ENCODE measurements at regions not wholly inside any gene's neighbourhood (a gene's known extent, or its start where the extent isn't known, plus 50 kb on each side); places are given as distances from the start of the nearest gene placed in this dataset.

DNA sequence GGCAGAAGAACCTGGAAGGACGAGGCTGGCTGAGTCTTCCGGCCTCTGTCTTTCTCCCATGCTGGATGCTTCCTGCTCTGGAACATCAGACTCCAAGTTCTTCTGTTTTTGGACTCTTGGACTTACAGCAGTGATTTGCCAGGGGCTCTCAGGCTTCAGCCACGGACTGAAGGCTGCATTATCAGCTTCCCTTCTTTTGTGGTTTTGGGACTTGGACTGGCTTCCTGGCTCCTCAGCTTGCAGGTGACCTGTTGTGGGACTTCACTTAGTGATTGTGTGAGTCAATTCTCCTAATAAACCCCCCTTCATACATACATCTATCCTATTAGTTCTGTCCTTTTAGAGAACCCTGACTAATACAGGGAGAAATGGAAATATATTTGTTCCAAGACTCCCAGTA, 265.8 kb downstream of the PCDH18 start:
- DNase-seq (ENCODE audit: low read depth in 1 of 2, low spot score in 1 of 2) (no peak), ATAC-seq (no peak), FAIRE-seq (no peak)
- no peak overlapping the region for H3K4me2 ChIP-seq
- ChIA-PET CTCF (no interaction called here), POLR2A (no interaction called here)
- TF ChIP-seq, protein P1, sequence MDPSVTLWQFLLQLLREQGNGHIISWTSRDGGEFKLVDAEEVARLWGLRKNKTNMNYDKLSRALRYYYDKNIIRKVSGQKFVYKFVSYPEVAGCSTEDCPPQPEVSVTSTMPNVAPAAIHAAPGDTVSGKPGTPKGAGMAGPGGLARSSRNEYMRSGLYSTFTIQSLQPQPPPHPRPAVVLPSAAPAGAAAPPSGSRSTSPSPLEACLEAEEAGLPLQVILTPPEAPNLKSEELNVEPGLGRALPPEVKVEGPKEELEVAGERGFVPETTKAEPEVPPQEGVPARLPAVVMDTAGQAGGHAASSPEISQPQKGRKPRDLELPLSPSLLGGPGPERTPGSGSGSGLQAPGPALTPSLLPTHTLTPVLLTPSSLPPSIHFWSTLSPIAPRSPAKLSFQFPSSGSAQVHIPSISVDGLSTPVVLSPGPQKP (IDR thresholded peaks at IDR 0.05; ENCODE audit: low read depth, low read length), result no peak
- TF ChIP-seq MYC (IDR thresholded peaks at IDR 0.05; ENCODE audit: borderline replicate concordance, low read length) (no peak), EP300 (IDR thresholded peaks at IDR 0.05) (no peak), HDAC2 (IDR thresholded peaks at IDR 0.05) (no peak), SMC3 (IDR thresholded peaks at IDR 0.05) (no peak), JUN (IDR thresholded peaks at IDR 0.05) (no peak)
- TF ChIP-seq, protein P2, sequence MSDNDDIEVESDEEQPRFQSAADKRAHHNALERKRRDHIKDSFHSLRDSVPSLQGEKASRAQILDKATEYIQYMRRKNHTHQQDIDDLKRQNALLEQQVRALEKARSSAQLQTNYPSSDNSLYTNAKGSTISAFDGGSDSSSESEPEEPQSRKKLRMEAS (IDR thresholded peaks at IDR 0.05), result no peak
- 55% methylated on average over 3 of the region's 3 CpGs for WGBS (ENCODE audit: missing lambda C conversion rate)
- no peak overlapping the region for H3K27ac ChIP-seq
- no peak overlapping the region for H3K4me3 ChIP-seq
- H3K9me3 ChIP-seq, result no peaks in the 10 kb centered on the region
- H3K4me1 ChIP-seq, result no peaks in the 10 kb centered on the region

DNA sequence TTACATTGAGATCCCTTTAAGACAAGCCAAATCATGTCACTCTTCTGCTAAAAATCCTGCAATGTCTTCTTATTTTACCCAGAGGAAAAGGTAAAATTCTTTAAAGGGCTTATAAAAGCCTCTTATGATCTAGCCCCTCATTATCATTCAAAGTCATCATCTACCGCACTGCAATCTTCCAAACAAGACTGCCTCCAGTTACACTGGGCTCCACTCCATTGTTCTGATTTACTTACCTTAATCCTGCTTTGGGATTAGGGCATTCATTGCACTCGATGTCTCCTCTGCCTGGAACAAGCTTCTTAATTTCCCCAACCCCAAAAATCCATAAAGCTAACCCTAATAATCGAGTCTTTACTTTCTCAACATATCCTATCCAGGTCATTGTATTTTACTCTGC, 269.1 kb downstream of the PCDH18 start:
- WGBS (ENCODE audit: missing lambda C conversion rate), result 24% methylated on average over 3 of the region's 3 CpGs
- ATAC-seq (no peak), DNase-seq (ENCODE audit: low read depth in 1 of 2, low spot score in 1 of 2) (no peak), FAIRE-seq (no peak)
- Histone ChIP-seq H3K4me3 (no peak overlapping the region), H3K9me3 (no peaks in the 10 kb centered on the region), H3K4me2 (no peak overlapping the region), H3K4me1 (no peaks in the 10 kb centered on the region), H3K27ac (no peak overlapping the region)
- ChIA-PET CTCF (no interaction called here), POLR2A (no interaction called here)
- TF ChIP-seq ZC3H11A (IDR thresholded peaks at IDR 0.05) (no peak), RNF2 (IDR thresholded peaks at IDR 0.05; ENCODE audit: borderline replicate concordance, low read depth) (no peak)
- TF ChIP-seq, protein P3, sequence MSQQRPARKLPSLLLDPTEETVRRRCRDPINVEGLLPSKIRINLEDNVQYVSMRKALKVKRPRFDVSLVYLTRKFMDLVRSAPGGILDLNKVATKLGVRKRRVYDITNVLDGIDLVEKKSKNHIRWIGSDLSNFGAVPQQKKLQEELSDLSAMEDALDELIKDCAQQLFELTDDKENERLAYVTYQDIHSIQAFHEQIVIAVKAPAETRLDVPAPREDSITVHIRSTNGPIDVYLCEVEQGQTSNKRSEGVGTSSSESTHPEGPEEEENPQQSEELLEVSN (IDR thresholded peaks at IDR 0.05; ENCODE audit: borderline replicate concordance, low read depth), result no peak

DNA sequence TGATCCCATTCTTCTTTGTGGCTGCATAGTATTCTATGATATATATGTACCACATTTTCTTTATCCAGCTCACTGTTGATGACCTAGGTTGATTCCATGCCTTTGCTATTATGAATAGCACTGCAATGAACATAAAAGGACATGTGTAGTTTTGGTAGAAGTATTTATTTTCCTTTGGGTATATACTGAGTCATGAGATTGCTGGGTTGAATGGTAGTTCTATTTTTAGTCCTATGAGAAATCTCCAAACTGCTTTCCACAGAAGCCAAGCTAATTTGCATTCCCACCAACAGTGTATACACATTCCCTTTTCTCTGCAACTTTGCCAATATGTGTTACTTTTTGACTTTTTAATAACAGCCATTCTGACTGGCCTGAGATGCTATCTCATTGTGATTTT, 278.3 kb downstream of the PCDH18 start:
- H3K9me3 ChIP-seq, result no peaks in the 10 kb centered on the region
- TF ChIP-seq, protein P2 (IDR thresholded peaks at IDR 0.05), result no peak
- no peak for TF ChIP-seq CEBPB (IDR thresholded peaks at IDR 0.05)
- no peak for TF ChIP-seq FOXS1 (CRISPR knock-in tag; IDR thresholded peaks at IDR 0.05)
- no peak for TF ChIP-seq HDAC2 (IDR thresholded peaks at IDR 0.05)
- TF ChIP-seq ZNF302 (CRISPR knock-in tag; IDR thresholded peaks at IDR 0.05), result no peak
- TF ChIP-seq RFX5 (IDR thresholded peaks at IDR 0.05), result no peak
- TF ChIP-seq, protein P4, sequence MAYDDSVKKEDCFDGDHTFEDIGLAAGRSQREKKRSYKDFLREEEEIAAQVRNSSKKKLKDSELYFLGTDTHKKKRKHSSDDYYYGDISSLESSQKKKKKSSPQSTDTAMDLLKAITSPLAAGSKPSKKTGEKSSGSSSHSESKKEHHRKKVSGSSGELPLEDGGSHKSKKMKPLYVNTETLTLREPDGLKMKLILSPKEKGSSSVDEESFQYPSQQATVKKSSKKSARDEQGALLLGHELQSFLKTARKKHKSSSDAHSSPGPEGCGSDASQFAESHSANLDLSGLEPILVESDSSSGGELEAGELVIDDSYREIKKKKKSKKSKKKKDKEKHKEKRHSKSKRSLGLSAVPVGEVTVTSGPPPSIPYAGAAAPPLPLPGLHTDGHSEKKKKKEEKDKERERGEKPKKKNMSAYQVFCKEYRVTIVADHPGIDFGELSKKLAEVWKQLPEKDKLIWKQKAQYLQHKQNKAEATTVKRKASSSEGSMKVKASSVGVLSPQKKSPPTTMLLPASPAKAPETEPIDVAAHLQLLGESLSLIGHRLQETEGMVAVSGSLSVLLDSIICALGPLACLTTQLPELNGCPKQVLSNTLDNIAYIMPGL (CRISPR knock-in tag; IDR thresholded peaks at IDR 0.05; ENCODE audit: borderline replicate concordance), result no peak
- TF ChIP-seq, protein P5, sequence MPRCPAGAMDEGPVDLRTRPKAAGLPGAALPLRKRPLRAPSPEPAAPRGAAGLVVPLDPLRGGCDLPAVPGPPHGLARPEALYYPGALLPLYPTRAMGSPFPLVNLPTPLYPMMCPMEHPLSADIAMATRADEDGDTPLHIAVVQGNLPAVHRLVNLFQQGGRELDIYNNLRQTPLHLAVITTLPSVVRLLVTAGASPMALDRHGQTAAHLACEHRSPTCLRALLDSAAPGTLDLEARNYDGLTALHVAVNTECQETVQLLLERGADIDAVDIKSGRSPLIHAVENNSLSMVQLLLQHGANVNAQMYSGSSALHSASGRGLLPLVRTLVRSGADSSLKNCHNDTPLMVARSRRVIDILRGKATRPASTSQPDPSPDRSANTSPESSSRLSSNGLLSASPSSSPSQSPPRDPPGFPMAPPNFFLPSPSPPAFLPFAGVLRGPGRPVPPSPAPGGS (IDR thresholded peaks at IDR 0.05), result no peak
- TF ChIP-seq FOSB (CRISPR knock-in tag; IDR thresholded peaks at IDR 0.05), result no peak
- no peak for TF ChIP-seq EP300 (IDR thresholded peaks at IDR 0.05)
- TF ChIP-seq JUNB (IDR thresholded peaks at IDR 0.05), result no peak
- TF ChIP-seq, protein P1 (IDR thresholded peaks at IDR 0.05; ENCODE audit: low read depth, low read length), result no peak
- TF ChIP-seq BHLHE40 (IDR thresholded peaks at IDR 0.05; ENCODE audit: low read depth, low read length), result no peak
- no peak for TF ChIP-seq EHF (CRISPR knock-in tag; IDR thresholded peaks at IDR 0.05)
- TF ChIP-seq RCOR1 (IDR thresholded peaks at IDR 0.05; ENCODE audit: low read depth, low read length), result no peak
- TF ChIP-seq ESRRA (IDR thresholded peaks at IDR 0.05; ENCODE audit: borderline replicate concordance, low read length), result no peak
- no peak for TF ChIP-seq SREBF2 (IDR thresholded peaks at IDR 0.05)
- TF ChIP-seq RARB (CRISPR knock-in tag; IDR thresholded peaks at IDR 0.05), result no peak
- TF ChIP-seq, protein P6, sequence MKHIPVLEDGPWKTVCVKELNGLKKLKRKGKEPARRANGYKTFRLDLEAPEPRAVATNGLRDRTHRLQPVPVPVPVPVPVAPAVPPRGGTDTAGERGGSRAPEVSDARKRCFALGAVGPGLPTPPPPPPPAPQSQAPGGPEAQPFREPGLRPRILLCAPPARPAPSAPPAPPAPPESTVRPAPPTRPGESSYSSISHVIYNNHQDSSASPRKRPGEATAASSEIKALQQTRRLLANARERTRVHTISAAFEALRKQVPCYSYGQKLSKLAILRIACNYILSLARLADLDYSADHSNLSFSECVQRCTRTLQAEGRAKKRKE (CRISPR knock-in tag; IDR thresholded peaks at IDR 0.05; ENCODE audit: low read depth), result no peak
- POLR2A ChIA-PET, result no interaction called here
- ATAC-seq, result no peak
- H3K4me2 ChIP-seq, result no peak overlapping the region
- no peaks in the 10 kb centered on the region for H3K4me1 ChIP-seq
- FAIRE-seq, result no peak
- CTCF ChIA-PET, result no interaction called here
- no peak overlapping the region for H3K27ac ChIP-seq
- H3K4me3 ChIP-seq, result no peak overlapping the region
- DNase-seq (ENCODE audit: low read depth in 1 of 2, low spot score in 1 of 2), result no peak

Data from A549 (cell line).